GM13977 (cell line): ENCODE measurements at regions not wholly inside any gene's neighbourhood (a gene's known extent, or its start where the extent isn't known, plus 50 kb on each side); places are given as distances from the start of the nearest gene placed in this dataset.

Source experiments
- DNase-seq: peaks from one replicate; pipeline ENCODE4 v3.0.0; 2012; ENCODE audit warnings: low spot score
- CTCF ChIP-seq: IDR thresholded peaks from 2 replicates; pipeline ENCODE4 v1.5.1; 2012; ENCODE audit warnings: mild to moderate bottlenecking, control low read depth; ENCODE audit not compliant: insufficient read depth; ENCODE audit errors: extremely low read depth, missing control alignments
- in situ Hi-C: fragments of 300-500 bp; cut with MboI; formaldehyde crosslinking; loops from one replicate; pipeline ENCODE4 v1.12.0; 2022; ENCODE audit warnings: low sequenced_read_pairs, low pct_unique_long_range_greater_than_20kb, mixed read lengths, inconsistent platforms; ENCODE audit not compliant: unreplicated experiment

- no peak for TF ChIP-seq CTCF
- in situ Hi-C loops = no loop called here
Measured at GRCh38 chr6:15990179-15990578, 138.7 kb upstream of the MYLIP start.

DNA sequence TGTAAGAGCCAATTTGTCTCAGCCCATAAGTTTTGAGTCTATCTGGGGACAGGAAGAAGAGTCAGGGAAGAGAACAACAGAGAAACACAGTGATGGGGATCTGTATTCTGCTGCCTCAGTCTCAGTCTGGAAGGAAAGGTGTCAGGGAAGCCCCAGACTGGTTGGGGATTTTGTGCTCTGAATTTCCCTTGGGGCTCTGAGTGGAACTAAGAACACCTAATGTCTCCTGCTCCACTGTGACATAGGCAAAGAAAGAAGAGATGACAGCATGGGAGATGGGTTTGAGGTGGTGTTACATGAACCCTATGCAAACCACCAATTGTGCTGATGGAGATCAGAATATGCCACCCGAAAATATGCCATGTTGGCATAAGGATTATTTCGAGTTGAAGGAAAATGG, 139.5 kb upstream of the MYLIP start:
- peak; percentile 50 for DNase-seq
- no peak for TF ChIP-seq CTCF
- in situ Hi-C loops = no loop called here

More at GRCh38 chr6:15990179-15990578, 138.7 kb upstream of the MYLIP start:
- DNase-seq = no peak

GRCh38 chr6:15987569-15987968, 141.3 kb upstream of the MYLIP start:
- DNase-seq = no peak
- in situ Hi-C loops = no loop called here
- no peak for TF ChIP-seq CTCF

- no peak for DNase-seq
- TF ChIP-seq CTCF = no peak
Measured at GRCh38 chr6:15986027-15986629, 142.8 kb upstream of the MYLIP start.

GRCh38 chr6:15985379-15985959, 143.4 kb upstream of the MYLIP start:
- TF ChIP-seq CTCF = no peak
- no peak for DNase-seq
- in situ Hi-C loops = no loop called here

More at GRCh38 chr6:15986027-15986629, 142.8 kb upstream of the MYLIP start:
- in situ Hi-C loops = no loop called here

DNA sequence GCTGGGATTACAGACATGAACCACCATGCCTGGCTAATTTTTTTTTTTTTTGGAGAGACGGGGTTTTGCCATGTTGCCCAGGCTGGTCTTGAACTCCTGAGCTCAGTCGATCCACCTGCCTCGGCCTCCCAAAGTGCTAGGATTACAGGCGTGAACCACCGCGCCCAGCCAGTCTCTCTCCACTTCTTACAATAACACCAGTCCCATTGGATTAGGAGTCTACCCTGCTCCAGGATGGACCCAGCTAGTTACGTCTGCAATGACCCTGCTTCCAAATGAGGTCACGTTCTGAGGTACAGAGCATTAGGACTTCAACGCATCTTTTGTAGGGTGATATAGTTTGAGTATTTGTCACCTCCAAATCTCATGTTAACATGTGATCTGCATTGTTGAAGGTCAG, 146.9 kb upstream of the MYLIP start:
- in situ Hi-C loops = no loop called here
- no peak for TF ChIP-seq CTCF
- no peak for DNase-seq
